CD8-positive, alpha-beta memory T cell (primary cell): ENCODE measurements at regions not wholly inside any gene's neighbourhood (a gene's known extent, or its start where the extent isn't known, plus 50 kb on each side); places are given as distances from the start of the nearest gene placed in this dataset.

Source experiments
- CTCF ChIA-PET: fragments of 350-600 bp; sonication (Branson Sonifier 250); formaldehyde crosslinking; loops from one replicate; lab custom pipeline; 2021; ENCODE audit warnings: antibody characterized with exemption; lab: Charles Lee
- POLR2A ChIA-PET: fragments of 350-600 bp; sonication (Branson Sonifier 250); formaldehyde crosslinking; loops from one replicate; lab custom pipeline; 2021; ENCODE audit warnings: antibody characterized with exemption; lab: Charles Lee
- DNase-seq, 5 donors: peaks; one replicate each; pipeline versions ENCODE4 v3.0.0 to v3.0.0-alpha.2; 2020 to 2022; ENCODE audit warnings: mixed read lengths in 1 of 5
- H3K27ac ChIP-seq: one replicate; pipeline ENCODE4 v1.7.0; 2013; ENCODE audit warnings: low read depth, mild to moderate bottlenecking, low read length, moderate library complexity
- H3K27me3 ChIP-seq: 2 replicates; pipeline ENCODE4 v1.7.0; 2013; ENCODE audit warnings: low read length, mild to moderate bottlenecking; ENCODE audit not compliant: insufficient read depth, poor library complexity, severe bottlenecking
- H3K36me3 ChIP-seq: 2 replicates; pipeline ENCODE4 v1.7.0; 2013; ENCODE audit warnings: mild to moderate bottlenecking, low read length, moderate library complexity; ENCODE audit not compliant: insufficient read depth
- H3K4me1 ChIP-seq: 2 replicates; pipeline ENCODE4 v1.7.0; 2013; ENCODE audit warnings: mild to moderate bottlenecking, low read length, moderate library complexity; ENCODE audit not compliant: insufficient read depth
- H3K4me3 ChIP-seq: 2 replicates; pipeline ENCODE4 v1.7.0; 2013; ENCODE audit warnings: mild to moderate bottlenecking, low read length
- H3K9me3 ChIP-seq: 2 replicates; pipeline ENCODE4 v1.7.0; 2013; ENCODE audit warnings: mild to moderate bottlenecking, low read length
- H3K27ac Mint-ChIP-seq, 8 donors: one replicate each; pipeline ENCODE4 v1.8.0; 2020 to 2021; ENCODE audit warnings: mixed read lengths in 8 of 8, mild to moderate bottlenecking in 6 of 8, inconsistent platforms in 3 of 8, moderate library complexity in 3 of 8
- H3K27me3 Mint-ChIP-seq, 2 donors: one replicate each; pipeline ENCODE4 v1.8.0; 2020 to 2021; ENCODE audit warnings: mixed read lengths in 2 of 2, mild to moderate bottlenecking in 1 of 2, moderate library complexity in 1 of 2
- H3K36me3 Mint-ChIP-seq, 3 donors: one replicate each; pipeline ENCODE4 v1.8.0; 2020 to 2021; ENCODE audit warnings: mixed read lengths in 3 of 3, inconsistent platforms in 1 of 3, mild to moderate bottlenecking in 1 of 3
- H3K4me1 Mint-ChIP-seq, 3 donors: one replicate each; pipeline ENCODE4 v1.8.0; 2020 to 2021; ENCODE audit warnings: mixed read lengths in 3 of 3, inconsistent platforms in 1 of 3, mild to moderate bottlenecking in 1 of 3
- H3K4me3 Mint-ChIP-seq, 7 donors: one replicate each; pipeline ENCODE4 v1.8.0; 2020 to 2021; ENCODE audit warnings: mixed read lengths in 7 of 7, mild to moderate bottlenecking in 6 of 7, moderate library complexity in 4 of 7, inconsistent platforms in 2 of 7
- H3K9me3 Mint-ChIP-seq, 5 donors: one replicate each; pipeline ENCODE4 v1.8.0; 2020 to 2022; ENCODE audit warnings: mixed read lengths in 5 of 5, mild to moderate bottlenecking in 3 of 5, moderate library complexity in 2 of 5, inconsistent platforms in 1 of 5

DNA sequence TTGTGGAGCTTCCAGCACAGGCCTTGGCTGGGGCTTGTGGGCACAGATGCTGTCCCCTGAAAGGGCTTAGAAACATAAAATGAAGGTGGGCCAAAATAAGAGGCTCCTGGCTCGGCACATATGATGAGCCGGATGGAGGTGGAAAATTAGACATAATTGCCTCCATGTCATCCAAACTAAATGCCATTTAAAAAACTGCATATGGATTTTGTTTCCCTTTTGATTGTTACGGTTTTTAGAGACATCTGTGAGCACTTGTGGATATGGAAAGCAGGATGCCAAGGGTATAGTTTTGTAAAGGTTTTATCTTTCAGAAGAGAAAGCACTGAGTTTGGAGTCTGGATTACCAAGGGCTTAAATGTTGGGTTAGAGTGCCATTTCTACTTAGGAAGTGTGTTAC lies 498.3 kb downstream of the RIT2 start:
- no peaks in the 10 kb centered on the region for H3K27me3 Mint-ChIP-seq
- ChIA-PET POLR2A (no interaction called here), CTCF (no interaction called here)
- peaks cover 3 to 15% (median 6%) of the 10 kb centered on the region in 5 donors for H3K9me3 Mint-ChIP-seq
- no peaks in the 10 kb centered on the region for H3K27me3 ChIP-seq
- no peaks in the 10 kb centered on the region for H3K4me1 Mint-ChIP-seq
- H3K4me1 ChIP-seq, result no peaks in the 10 kb centered on the region
- no peak for DNase-seq
- no peak overlapping the region for H3K4me3 Mint-ChIP-seq
- H3K36me3 Mint-ChIP-seq, result no peaks in the 10 kb centered on the region
- H3K27ac ChIP-seq, result no peak overlapping the region
- H3K27ac Mint-ChIP-seq, result no peak overlapping the region
- no peaks in the 10 kb centered on the region for H3K36me3 ChIP-seq
- H3K9me3 ChIP-seq, result no peaks in the 10 kb centered on the region
- no peak overlapping the region for H3K4me3 ChIP-seq

DNA sequence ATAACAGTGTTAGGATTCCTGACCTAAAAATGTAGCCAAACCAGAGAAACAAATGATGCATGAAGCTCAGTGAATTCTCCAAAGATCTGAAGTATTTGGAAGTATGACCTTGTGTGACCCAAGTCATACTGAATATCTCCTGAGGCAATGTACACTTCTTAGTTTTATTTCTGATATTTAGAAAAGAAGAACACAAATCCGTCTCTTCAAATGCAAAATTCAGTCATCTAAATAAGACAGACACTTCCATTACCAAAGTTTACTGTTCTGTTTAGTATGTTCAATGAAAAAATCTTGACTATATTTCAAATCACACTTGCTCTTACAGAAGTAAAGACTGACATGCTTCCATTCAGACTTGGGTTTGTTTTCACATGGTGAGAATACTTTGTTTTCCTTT lies 495.7 kb downstream of the RIT2 start:
- Mint-ChIP-seq H3K27me3 (no peaks in the 10 kb centered on the region), H3K27ac (no peak overlapping the region), H3K9me3 (peaks cover 3 to 19% (median 8%) of the 10 kb centered on the region in 5 donors), H3K36me3 (no peaks in the 10 kb centered on the region), H3K4me1 (no peaks in the 10 kb centered on the region), H3K4me3 (no peak overlapping the region)
- Histone ChIP-seq H3K4me3 (no peak overlapping the region), H3K36me3 (no peaks in the 10 kb centered on the region), H3K9me3 (no peaks in the 10 kb centered on the region), H3K27ac (no peak overlapping the region), H3K27me3 (no peaks in the 10 kb centered on the region), H3K4me1 (no peaks in the 10 kb centered on the region)
- CTCF ChIA-PET, result no interaction called here
- DNase-seq, result no peak
- POLR2A ChIA-PET, result no interaction called here

DNA sequence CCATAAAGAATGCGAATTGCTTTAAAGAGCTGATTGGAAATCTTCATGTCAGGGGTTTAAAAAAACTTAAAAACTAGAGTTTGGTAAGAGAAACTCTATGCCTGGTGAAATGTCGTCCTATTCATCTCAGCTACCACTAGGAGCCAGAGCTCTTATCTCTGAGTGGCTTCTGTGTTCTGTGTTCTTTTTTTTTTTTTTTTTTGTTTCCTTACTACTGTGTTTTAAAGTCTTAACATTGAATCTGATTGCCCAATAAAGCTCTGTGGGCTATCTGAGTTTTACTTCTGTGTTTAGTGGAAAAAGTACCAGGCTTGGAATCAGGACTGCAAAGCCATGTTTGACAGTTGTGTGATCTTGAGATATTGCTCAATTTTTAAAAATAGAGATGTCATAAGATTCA lies 494.8 kb downstream of the RIT2 start:
- Histone ChIP-seq H3K4me3 (no peak overlapping the region), H3K4me1 (no peaks in the 10 kb centered on the region), H3K27me3 (no peaks in the 10 kb centered on the region), H3K36me3 (no peaks in the 10 kb centered on the region), H3K9me3 (no peaks in the 10 kb centered on the region), H3K27ac (no peak overlapping the region)
- no peak for DNase-seq
- ChIA-PET POLR2A (no interaction called here), CTCF (no interaction called here)
- Mint-ChIP-seq H3K4me3 (no peak overlapping the region), H3K9me3 (peaks cover 5 to 16% (median 6%) of the 10 kb centered on the region in 5 donors), H3K36me3 (no peaks in the 10 kb centered on the region), H3K4me1 (no peaks in the 10 kb centered on the region), H3K27me3 (no peaks in the 10 kb centered on the region), H3K27ac (no peak overlapping the region)

DNA sequence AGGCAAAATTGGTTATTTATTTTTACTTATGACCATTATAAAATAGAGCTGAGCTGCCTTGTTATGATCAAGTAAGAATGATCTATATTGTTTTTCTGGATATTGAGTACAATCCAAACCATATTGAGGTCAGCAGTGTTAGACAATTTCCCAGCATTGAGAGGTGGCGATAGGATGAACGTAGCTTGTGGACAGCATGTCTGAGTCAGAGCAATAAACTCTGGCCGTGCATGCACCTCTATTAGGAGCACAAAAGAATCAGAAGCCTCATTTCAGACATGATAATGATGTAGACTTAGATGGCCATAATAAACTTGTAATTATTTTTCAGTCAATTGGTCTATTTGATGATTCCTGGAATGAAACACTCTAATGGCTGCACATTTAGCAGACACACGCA lies 491.6 kb downstream of the RIT2 start:
- Mint-ChIP-seq H3K27ac (no peak overlapping the region), H3K36me3 (no peaks in the 10 kb centered on the region), H3K4me3 (no peak overlapping the region), H3K27me3 (no peaks in the 10 kb centered on the region), H3K9me3 (peaks cover 2 to 9% (median 7%) of the 10 kb centered on the region in 5 donors), H3K4me1 (no peaks in the 10 kb centered on the region)
- Histone ChIP-seq H3K4me1 (no peaks in the 10 kb centered on the region), H3K4me3 (no peak overlapping the region), H3K27ac (no peak overlapping the region), H3K36me3 (no peaks in the 10 kb centered on the region), H3K27me3 (no peaks in the 10 kb centered on the region), H3K9me3 (no peaks in the 10 kb centered on the region)
- CTCF ChIA-PET, result no interaction called here
- POLR2A ChIA-PET, result no interaction called here
- DNase-seq, result no peak

DNA sequence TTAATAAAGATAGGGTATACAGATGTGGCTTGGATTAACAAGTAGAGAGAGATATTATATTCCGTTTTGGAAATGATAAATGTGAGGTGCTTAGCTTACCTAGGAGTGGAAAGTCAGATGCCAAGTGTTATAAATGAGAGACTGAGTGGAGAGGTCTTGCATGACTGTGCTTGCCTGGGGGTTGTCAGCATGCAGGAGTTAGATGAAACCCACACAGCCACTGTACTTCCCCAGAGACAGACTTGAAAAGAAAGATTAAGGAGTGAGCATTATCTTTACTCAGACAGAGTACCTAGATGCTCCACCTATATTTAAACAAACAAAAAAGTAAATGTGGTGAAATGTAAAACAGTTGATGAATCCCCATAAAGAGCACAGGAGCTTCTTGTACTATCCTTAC lies 482.7 kb downstream of the RIT2 start:
- Mint-ChIP-seq H3K27ac (no peak overlapping the region), H3K4me1 (no peaks in the 10 kb centered on the region), H3K4me3 (no peak overlapping the region), H3K27me3 (no peaks in the 10 kb centered on the region), H3K36me3 (no peaks in the 10 kb centered on the region), H3K9me3 (peaks cover 6 to 19% (median 12%) of the 10 kb centered on the region in 5 donors)
- Histone ChIP-seq H3K9me3 (peaks cover 5% of the 10 kb centered on the region), H3K36me3 (no peaks in the 10 kb centered on the region), H3K4me1 (no peaks in the 10 kb centered on the region), H3K4me3 (no peak overlapping the region), H3K27me3 (no peaks in the 10 kb centered on the region), H3K27ac (no peak overlapping the region)
- ChIA-PET POLR2A (no interaction called here), CTCF (no interaction called here)
- no peak for DNase-seq

DNA sequence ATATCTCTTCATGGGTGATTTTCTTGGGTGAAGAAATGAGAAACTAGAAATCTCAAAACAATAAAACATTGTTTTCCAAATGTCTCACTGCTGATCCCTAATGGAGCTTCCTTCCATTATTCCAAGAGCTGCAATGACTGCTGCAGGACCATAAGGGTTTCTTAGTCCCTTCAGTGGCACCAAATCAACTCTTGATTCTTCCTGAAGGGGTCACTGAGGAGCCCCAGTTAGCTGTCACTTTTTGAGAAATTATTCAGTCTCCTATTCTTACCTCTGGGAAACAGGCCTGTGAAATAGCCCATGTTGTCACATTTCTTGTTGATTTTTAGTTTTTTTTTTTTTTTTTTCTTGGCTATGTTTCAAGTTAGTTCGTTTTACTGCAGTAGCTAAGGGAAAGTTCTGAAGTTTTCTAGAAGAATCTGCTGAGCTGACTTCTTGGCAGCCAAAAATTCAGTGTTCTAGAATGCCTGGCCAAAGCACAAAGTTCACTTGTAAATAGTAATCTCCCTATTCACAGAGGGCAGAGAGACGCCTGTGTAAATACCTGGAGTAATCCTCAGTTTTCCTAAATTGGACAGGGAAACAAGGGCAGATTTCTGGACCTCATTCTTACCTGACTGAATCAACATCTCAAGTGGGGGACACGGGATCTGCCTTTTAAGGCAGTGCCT lies 480.0 kb downstream of the RIT2 start:
- POLR2A ChIA-PET, result no interaction called here
- H3K4me3 ChIP-seq, result no peak overlapping the region
- no peaks in the 10 kb centered on the region for H3K4me1 ChIP-seq
- Mint-ChIP-seq H3K36me3 (no peaks in the 10 kb centered on the region), H3K4me1 (no peaks in the 10 kb centered on the region), H3K27ac (no peak overlapping the region), H3K27me3 (no peaks in the 10 kb centered on the region), H3K4me3 (no peak overlapping the region), H3K9me3 (peaks cover 7 to 20% (median 13%) of the 10 kb centered on the region in 5 donors)
- peaks cover 5% of the 10 kb centered on the region for H3K9me3 ChIP-seq
- CTCF ChIA-PET, result no interaction called here
- H3K36me3 ChIP-seq, result no peaks in the 10 kb centered on the region
- no peak for DNase-seq
- no peak overlapping the region for H3K27ac ChIP-seq
- no peaks in the 10 kb centered on the region for H3K27me3 ChIP-seq

DNA sequence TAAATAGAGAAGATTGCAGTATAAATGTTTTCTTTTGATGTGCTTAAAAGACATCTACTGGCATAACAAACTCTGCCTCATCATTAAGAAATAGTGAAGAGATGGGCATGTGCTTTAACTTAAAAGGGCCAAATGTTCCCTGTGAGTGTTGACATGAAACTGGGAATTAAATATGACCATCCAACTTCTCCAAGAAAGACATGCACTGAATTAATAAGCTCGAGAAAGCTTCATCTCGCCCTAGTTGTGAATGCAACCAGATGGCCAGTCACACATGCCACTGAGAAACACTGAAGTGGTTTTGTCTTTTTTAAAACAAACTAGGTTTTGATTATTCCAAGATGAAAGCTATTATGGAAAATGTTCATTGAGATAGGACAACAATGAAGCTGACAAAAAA lies 479.2 kb downstream of the RIT2 start:
- Histone ChIP-seq H3K4me1 (no peaks in the 10 kb centered on the region), H3K9me3 (peaks cover 5% of the 10 kb centered on the region), H3K36me3 (no peaks in the 10 kb centered on the region), H3K4me3 (no peak overlapping the region), H3K27ac (no peak overlapping the region), H3K27me3 (no peaks in the 10 kb centered on the region)
- DNase-seq, result no peak
- H3K27ac Mint-ChIP-seq, result no peak overlapping the region
- no peaks in the 10 kb centered on the region for H3K4me1 Mint-ChIP-seq
- H3K36me3 Mint-ChIP-seq, result no peaks in the 10 kb centered on the region
- H3K9me3 Mint-ChIP-seq, result peaks cover 8 to 12% (median 11%) of the 10 kb centered on the region in 5 donors
- ChIA-PET CTCF (no interaction called here), POLR2A (no interaction called here)
- no peak overlapping the region for H3K4me3 Mint-ChIP-seq
- H3K27me3 Mint-ChIP-seq, result no peaks in the 10 kb centered on the region

DNA sequence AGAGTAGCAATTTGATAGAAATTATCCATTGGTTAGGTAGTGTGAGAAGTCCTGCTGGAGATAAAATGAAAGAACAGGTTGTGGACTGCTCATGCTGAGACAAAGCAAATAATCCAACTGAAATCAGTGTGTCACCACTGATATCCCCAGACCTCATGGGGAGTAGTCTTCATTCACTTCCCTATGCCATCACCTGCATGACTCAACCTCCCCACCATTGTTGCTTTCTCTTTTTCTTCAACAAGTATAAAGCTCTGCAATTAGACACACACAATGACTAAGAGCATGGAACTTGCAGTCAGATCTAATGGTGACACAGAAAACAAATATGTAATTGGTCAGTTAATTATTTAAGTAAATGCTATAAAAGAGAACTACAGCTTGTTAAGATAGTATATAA lies 475.3 kb downstream of the RIT2 start:
- POLR2A ChIA-PET, result no interaction called here
- Mint-ChIP-seq H3K27me3 (no peaks in the 10 kb centered on the region), H3K4me1 (no peaks in the 10 kb centered on the region), H3K4me3 (no peak overlapping the region), H3K9me3 (peaks cover 3 to 20% (median 5%) of the 10 kb centered on the region in 5 donors), H3K27ac (no peak overlapping the region), H3K36me3 (no peaks in the 10 kb centered on the region)
- CTCF ChIA-PET, result no interaction called here
- Histone ChIP-seq H3K27me3 (no peaks in the 10 kb centered on the region), H3K36me3 (no peaks in the 10 kb centered on the region), H3K9me3 (peaks cover 5% of the 10 kb centered on the region), H3K27ac (no peak overlapping the region), H3K4me3 (no peak overlapping the region), H3K4me1 (no peaks in the 10 kb centered on the region)
- no peak for DNase-seq
